ENCODE measurements at regions not wholly inside any gene's neighbourhood (a gene's known extent, or its start where the extent isn't known, plus 50 kb on each side); places are given as distances from the start of the nearest gene placed in this dataset.

DNA sequence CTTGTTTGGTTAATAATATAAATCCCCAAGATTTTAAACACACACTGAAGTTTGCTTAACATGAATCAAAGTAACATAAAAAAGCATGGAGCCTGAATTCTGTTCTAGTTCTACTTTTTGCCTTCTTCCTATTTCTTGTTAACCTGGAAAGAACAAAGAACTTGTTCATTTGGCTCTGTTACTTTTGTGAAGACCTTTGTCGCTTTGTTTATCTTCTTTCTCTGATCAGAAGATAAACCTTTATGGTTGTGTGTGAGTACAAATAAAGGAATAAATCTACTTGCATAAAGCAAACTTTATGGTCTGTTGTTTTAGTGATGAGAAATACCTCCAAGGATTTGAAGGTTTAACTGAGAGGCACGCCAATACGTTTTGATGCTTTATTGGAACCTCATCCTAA lies 210.1 kb upstream of the SATB1 start:
- no peak for DNase-seq

DNA sequence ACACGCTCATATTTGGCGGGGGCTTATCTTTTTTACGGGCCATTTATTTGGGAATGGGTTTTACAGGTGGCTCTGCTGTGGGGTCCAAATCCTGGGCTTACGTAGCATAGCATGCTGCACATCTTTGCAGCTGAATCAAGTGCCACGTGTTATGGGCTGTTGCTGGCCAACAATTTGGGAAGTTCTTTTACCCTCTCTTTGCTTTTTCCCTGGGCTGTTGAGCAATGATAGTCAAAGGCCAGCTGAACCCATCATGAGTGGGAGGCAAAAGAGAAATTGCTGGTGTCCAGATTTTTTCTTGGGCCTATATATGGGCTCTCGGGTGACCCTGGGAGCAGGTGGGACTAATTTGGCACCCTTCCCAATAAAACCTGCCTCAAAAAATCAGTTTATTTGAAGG lies 209.3 kb upstream of the SATB1 start:
- no peak for DNase-seq

DNA sequence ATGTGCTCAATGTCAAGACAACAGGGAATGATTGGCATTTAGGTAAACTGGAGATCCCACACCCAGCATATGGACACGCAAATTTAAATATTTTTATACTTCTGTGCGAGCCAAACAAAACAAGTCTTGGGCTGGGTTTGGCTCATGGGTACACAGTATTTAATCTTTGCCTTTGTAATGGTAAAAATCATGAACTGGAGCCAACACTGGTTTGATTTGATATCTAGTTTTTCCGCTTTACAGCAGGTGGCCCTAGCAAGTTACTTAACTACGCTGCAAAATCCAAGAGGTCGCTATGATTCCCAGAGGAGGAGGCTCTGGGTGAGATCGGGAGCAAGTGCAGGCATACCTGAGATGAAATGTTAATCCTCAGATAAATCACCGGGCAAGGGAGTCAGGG lies 207.9 kb upstream of the SATB1 start:
- no peak for DNase-seq

DNA sequence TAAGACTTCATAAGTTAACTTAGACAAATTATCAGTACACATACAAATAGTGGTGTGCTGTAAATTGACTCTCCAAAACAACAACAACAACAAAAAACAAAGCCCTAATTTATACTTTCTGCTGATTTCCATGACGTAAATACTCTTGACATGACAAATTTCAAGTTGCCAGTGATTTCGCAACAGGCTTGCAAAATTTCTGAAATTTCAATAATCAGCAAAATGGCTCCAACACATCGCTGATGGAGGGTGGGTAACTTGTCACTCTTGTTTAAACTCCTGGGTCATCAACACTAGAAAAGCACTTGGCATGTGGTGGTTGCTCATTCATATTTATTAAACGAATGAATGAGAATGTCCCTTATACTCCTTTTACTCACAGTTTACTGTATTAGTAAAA lies 205.2 kb upstream of the SATB1 start:
- no peak for DNase-seq

DNA sequence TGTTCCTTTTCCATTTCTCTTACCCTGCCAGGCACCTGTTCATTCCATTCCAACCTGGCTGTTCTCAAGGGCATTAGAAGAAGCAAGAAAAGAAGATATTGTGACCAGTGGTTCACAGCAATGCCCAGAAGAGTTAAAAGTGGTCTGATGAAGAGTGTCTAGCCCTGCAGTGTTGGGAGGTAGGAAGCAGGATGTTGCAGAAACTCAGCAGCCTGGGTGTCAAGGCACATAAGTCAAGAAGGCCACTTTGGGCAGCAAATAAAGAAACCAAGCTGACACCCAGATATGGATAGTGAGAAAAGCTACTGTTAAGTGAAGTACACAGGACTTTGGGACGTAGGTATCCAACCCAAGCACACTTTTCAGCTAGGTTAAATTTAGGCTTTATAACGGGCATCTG lies 199.9 kb upstream of the SATB1 start:
- no peak for DNase-seq

DNA sequence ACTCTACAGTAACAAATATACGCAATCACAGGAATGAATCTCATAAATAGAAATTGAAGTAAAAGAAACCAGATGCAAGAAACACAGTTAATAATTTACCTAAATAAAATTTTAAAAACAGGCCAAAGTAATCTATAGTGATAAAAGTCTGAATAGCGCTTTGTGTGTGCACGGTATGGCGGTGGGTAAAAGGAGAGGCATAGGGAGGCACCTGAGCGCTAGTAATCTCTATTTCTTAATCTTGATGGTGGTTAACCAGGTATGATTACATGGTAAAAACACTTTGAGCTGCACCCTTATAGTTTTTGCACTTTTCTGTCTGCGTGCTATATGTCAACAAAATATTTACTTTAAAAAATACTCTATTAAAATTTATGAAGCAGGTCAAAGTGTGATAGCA lies 198.1 kb upstream of the SATB1 start:
- no peak for DNase-seq

DNA sequence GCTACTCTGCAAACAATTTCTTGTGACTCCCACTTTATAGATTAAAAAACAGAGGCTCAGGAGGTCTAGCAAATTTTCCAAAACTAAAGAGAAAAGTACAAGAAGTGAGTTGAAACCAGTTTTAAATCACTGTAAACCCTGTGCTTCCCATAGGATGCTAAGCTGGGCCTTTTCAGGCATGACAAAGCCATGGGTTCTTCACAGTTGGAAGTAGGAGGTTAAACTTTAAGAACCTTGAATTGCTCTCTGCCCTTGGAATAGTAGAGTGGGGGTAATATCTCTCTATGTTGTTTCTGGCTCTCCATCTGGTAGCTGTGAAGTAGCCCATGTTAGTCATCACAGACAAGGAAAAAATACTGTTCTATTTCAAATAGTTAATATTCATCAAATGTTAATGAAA lies 193.6 kb upstream of the SATB1 start:
- DNase-seq = no peak

DNA sequence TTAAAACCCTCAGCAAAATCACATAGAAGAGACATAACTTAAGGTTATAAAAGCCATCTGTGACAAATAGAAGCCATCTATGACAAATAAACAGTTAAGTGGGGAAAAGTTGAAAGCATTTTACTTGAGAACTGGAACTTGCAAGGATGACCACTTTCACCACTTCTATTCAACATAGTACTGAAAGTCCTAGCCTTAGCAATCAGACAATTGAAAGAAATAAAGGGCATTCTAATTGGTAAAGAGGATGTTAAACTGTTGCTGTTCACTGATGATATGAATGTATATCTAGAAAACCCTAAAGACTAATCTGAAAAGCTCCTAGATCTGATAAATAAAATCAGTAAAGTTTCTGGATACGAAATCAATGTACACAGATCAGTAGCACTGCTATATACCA lies 186.9 kb upstream of the SATB1 start:
- no peak for DNase-seq

DNA sequence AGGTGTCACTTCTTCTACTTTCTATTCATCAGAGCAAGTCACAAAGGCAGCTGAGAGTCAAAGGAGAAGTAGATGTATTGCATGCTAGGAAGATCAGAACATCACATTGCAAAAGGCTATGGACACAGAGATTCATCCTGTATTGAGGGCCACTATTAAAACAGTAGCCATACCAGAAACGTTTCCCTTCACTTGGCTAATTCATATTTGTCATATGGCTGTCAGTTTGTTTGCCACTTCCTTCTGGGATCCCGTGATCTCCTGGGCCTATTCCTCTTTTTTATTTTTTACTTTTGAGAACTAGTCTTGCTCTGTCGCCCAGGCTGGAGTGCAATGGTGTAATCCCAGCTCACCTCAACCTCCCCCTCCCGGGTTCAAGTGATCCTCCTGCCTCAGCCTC lies 184.0 kb upstream of the SATB1 start:
- no peak for DNase-seq

DNA sequence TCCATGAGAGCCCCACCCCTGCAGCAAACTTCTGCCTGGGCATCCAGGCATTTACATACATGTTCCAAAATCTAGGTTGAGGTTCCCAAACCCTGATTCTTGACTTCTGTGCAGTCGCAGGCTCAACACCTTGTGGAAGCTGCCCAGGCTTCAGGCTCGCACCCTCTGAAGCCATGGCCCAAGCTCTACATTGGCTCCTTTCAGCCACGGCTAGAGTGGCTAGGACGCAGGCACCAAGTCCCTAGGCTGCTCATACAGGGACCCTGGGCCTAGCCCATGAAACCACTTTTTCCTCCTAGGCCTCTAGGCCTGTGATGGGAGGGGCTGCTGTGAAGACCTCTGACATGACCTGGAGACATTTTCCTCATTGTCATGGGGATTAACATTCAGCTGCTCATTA lies 172.8 kb upstream of the SATB1 start:
- no peak for DNase-seq

DNA sequence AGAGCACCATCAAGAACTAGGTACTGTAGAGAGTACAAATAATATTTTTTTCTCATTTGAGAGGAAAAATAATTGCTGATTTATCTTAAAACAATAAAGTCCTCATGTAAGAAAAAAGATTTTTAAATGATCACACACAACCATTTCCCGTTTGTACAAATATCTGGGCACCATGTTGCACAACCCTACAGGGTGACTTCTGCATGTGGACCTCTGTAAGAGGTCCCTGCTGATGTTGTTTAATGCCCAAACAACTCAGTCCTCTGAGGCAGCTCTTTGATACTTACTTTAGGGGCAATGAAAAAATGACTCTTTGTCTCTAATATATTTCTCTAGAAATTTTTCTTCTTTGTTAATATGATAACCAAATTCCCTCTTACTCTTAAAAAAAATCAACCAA lies 168.1 kb upstream of the SATB1 start:
- DNase-seq = no peak

DNA sequence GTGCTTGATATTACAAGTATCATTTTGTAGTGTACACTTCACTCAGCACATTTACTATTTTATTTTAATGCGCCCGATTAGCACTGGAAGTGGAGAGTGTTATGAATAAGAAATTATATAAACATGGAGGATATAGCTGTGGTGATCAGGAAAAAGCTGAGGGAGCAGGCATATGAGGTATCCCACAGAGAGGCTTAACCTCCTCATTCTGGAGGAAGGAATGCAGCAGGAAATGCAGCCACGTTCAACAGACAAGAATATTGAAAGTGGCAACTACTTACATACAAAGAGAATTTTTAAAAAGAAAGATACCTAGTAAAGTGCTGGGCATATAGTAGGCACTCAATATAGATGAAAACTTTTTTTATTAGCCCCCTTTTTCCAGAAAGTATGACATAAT lies 166.0 kb upstream of the SATB1 start:
- DNase-seq = no peak

DNA sequence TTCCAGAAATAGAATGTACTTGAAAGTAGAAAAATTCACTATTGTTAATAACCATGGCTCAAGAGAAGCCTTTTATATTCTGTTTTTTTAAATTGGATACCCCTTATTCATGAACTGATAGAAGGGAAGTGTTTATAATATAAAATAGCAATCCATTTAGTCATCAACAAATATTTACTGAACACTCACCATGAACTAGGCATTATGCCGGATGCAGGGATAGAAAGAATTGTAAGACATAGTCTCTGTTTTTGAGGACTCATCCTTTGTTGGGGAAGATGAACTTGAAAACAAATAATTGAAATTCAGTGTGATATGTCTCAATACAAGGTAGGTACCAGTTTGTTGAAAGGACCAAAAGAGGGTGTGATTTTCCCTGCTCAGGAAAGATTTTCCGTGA lies 160.9 kb upstream of the SATB1 start:
- DNase-seq = no peak

DNA sequence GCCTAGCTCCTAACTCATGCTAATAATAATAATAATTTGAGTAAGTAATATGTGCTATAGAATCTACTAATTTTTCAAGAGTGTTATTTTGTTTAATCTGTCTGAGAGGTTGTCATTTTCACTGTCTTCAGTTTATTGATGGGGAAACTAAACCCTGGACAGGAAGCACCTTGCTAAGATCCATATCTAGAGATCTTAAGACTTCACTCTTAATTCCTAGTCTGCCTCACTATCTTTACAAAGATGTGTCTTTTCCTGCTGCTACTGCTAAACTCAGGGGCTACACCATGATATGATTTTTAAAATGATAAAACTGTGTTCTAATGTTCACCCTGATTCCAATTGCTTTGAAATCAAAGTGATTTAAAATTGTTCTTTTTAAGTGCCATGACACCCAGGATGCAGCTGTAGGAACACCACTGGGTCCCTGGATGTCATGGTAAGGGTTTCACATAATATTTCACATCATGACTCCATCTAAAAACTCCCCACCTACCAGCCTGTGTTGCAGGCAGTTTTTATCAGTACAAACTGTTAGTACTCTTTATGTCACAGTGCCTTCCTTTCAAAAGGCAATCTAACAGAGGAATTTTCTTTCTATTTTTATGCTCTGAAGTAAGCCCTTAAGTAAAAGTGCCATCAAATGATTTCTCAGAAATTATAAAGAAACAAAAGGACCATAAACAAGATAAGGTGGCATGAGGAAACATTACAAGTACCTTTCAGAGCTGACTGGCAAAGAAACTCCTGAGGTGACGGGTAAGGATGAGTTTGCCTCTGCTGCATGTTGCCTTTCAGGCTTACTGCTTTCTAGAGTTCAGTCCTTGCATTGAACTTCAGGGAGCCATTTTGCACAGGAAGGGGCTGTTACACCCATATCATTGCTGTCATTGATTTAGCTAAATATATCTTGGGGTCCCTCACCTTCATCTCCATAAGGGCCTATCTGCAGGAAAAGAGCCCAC lies 160.1 kb upstream of the SATB1 start:
- DNase-seq = no peak

DNA sequence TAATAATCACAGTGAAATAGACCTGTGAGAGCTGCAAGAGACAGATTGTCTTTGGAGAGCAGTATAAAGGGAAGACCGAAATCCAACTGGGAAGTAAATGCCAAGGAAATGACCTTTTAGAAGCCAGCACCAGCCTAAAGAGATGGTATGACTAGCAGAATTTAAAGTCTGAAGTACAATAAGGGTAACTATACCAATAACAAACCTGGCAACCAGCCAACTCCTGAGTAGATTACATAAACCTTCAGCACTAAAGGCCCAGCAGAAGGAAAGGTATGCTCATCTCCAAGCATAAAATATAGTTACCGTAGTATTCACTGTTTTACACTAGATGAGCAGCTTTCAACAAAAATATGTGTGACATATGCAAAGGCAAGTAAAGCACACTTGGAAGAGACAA lies 155.1 kb upstream of the SATB1 start:
- DNase-seq = no peak

DNA sequence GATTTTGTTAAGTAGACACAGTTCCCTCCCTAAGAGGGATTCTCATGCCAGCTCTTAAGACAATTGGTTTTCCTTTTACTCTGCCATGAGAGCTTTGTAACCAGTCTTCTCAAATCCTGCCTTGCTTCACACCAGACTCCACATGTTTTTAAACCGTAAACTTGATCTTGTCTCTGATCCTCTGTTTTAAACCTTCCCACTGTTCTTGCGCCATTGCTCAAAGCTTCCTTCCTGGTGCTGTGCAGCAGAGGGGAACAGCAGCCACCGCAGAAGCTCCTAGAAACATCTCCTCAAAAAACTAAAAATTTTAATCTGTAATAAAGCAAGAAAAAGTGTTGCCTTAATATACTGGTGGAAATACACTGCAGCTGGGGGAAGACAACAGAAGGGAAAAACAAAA lies 154.5 kb upstream of the SATB1 start:
- DNase-seq = no peak

DNA sequence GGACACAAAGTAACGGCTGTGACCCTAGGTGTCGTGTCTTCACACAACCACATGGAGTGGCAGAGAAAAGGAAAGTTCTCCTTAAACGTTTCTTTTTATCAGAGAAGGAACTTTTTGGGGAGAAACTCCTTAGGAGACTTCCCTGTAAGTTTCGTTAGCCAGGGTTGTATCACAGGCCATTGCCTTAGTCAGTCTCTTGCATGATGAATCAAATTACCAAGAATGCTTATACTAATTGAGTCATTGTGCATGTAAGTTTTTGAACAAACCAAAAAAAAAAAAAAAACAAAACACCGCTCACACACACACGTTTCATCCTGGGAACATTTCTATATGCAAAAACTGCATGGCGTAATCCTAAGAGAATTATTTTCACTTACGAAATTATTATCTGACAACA lies 150.4 kb upstream of the SATB1 start:
- no peak for DNase-seq

DNA sequence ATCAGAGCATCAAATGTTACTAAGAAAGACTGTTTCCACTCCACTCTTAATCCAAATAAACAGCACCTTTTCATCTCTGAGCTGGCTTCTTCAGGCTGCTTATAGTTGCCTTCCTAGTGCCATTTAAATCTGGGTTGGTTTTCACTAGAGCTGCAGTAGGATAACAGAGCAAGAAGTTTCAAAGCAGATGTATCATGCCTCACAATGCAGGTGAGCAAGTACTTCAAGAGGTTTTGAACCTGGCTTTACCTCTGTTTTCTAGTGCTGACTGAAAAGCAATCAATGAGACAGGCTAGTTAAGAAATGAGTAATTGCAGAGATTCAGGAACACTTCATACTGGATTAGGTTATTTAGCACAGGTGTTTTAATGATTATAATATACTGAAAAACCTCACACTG lies 147.7 kb upstream of the SATB1 start:
- no peak for DNase-seq

DNA sequence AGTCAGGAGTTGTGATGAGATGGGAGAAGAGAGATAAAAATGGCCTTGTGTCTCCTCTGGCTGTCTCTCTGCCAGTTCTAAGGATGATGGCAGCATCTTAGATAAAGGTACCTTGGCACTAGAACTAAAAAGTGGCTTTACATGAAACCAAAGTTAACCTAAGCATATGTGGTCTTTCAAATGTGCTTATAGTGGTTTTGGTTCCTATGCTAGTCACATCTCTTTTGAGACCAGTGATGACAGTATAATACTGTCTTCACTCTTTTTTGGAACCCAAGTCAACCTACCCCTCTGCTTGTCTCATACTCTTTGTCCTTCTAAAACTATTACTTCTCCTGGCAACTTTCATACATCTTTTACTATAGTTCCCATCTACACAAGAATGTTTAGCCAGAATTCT lies 142.2 kb upstream of the SATB1 start:
- DNase-seq = no peak

DNA sequence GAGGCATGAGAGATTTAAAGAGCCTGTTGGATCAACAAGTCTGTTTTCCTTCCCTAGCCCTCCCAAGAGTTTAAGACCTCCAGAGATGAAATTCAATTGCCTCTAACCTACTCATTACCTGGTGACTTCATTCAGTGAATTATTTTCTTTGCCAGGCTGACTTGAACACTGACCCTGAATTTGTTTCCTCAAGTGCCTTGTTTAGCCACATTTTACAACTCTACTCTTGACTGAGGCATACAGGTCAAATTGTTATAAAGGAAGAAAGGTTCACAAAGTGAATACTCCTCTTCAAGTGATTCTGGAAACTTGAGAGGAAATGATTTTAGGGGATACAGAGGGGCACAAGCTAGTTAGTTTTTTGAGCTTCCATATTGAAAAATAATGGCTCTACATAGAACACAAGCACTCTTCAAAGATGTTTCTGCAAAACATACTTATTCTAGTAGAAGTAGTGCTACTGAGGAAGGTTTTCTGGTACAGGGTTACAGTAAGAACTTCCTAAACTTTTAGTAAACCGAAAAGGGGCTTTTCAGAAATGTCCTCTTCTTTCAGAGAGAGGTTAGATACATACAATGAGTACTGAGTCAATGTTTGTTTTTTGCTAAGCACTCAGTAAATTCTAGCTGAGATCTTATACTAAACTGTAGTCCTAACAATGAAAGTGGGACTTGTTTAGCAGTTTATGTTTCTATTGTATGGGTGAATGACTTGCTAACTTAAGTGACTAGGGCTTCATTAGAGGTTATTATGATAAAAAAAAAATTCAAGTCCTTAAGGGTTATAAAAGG lies 137.4 kb upstream of the SATB1 start:
- DNase-seq = no peak

DNA sequence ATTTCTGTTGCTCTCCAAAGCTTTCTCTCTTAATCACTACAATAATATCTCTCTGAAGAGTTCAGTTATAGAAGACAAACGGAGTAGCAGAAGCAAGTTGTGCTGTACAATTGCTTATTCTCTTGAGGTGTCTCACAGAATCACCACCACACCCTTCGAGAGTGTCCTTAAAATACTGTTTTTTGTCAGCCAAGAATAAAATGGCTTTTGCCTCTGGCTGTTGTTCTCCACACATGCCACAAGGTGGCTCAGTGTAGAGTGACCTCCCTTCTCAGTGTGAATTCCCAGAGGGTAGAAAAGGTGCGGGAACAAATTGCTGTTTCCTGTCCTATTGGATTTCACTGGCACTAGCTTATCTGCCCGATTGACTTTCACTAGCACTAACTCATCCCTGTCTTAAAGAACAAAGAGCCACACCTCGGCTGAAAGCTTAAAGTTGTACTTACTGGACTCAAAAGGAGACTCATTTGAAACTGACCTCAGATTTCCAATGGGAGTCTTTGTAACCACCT lies 134.2 kb upstream of the SATB1 start:
- peak in 2 of 51 donors; percentile 1 to 2 for DNase-seq

DNA sequence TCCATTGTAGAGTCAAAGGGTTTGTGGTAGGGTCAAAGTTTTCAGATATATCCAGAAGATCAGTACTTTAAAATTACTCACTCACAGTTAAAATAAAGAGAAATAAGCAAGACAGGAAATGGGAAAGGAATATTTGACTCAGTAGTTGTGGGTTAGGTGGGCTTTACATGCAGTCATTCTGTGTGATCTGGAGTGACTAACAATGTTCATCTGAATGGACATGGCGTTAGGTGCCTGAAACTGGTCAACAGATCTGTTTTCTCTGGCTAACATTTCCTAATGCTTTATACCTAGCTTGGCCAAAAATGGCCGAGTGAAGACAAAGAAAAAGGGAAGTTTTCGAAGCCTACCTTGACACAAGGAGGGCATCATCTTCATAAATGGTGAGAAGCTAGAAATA lies 133.4 kb upstream of the SATB1 start:
- DNase-seq = no peak

DNA sequence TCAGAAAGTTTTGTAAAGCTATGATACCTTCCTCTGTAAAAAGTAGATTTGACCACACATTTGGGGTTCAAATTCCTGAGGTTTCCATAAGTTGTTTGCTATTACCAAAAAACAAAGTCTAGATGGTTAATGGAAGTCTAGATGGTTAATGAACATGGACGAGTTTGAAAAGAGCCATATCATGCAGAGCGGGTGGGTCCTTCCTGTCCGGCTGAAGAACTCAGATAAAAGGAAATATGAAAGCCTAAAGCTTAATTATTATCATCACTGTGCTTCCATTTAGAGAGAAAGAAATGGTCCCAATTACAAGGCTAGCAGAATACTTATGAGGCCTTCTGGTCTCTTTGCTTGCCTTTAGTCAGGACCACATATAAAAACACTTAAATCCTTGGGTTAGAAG lies 132.1 kb upstream of the SATB1 start:
- no peak for DNase-seq

All from hypothalamus (tissue), 51 donors.